ENCODE measurements at regions not wholly inside any gene's neighbourhood (a gene's known extent, or its start where the extent isn't known, plus 50 kb on each side); places are given as distances from the start of the nearest gene placed in this dataset.
"Not testable (repeated sequence)": the region's sequence is repeated elsewhere in the genome, so short reads cannot be mapped to it uniquely, and the experiment has no call there.

DNA sequence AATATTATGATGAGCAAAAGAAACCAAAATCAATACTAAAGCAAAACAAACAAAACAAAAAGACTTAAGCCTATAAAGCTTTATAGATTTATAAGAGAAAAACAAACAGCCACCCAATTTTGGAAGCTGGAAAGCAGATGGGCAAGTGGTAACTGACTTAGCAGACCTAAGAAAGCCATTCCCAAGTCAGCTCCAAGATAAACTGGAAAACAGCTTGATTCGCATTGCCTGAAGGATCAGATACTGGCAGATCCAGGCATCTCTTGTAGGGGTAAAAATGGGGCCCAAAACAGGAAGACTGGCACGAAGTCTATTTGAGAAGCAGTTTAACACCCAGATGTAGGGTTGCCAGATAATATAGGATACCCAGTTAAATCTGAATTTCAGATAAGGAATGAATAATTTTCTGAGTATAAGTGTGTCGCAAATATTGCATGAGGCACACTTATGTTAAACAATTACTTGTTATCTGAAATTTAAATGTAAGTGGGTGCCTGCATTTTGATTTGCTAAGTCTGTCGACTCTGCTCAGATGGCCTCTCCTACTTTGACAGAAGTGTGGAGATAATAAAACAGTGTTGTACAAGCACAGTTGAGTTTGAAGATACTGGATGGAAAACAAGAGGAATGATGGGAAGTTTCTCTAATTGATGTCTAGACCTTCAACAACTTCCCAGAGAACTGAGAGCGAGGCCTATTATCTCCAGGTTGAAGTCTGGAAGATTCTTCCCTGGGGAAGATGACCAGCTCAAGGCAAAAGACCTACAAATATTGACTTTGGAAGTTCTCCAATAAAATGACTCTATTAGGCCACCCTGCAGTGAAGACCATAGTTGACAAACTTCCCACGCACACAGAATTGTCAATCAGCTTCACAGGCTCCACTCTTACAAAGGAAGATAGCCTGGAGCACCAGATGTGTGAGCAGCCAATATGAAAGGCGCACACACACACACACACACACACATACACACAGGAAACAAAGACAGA lies 113.4 kb downstream of the FAM50B start:
- no peak for DNase-seq (ENCODE audit: low spot score)

DNA sequence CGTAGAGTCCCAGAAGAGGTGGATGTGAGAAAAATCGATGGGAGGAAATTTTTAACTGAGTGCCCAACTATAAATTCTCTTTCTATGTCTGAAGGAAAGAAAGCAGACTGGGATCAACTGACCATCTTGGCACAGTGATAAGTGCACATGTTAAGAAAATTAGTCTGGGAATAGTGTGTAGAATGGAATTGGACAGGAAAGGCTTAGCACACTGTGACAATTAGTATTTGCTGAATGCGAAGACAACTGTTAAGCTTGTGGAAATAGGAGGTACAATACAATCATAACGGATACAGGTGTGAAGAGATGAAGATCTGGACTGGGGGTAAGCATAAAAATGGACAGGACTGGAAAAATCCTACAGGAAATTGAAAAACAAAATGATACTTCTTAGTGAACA lies 114.3 kb downstream of the FAM50B start:
- no peak for DNase-seq (ENCODE audit: low spot score)

DNA sequence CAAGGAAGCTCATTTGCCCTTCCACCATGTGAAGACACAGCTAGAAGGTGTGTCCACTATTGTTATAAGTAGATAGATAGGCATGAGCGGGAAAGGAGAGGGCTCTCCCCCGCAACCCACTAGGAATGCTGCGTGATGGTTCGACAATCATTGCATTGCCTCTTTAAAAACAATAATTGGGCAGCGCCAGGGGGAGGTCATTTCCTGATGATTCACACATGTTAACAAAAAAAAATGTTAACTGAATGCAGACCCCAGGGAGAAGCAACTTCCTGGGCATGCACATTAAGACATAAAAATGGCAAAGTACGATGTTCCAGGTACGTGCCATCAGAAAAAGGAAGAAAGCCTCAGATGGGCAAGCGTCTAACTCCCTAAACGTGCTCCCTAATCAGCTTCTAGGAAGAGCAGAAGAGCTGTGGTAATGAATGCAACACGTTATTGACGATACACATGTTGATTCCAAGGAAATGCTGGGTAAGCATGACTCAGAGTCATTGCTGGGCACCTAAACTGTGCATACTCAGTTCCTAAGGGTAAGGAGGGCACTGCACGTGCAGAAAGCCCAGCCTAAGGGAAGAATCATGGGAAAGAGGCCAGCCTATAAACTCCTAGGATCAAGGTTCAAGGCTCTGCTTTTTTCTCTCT lies 113.7 kb downstream of the FAM217A start:
- no peak for DNase-seq (ENCODE audit: low spot score)

DNA sequence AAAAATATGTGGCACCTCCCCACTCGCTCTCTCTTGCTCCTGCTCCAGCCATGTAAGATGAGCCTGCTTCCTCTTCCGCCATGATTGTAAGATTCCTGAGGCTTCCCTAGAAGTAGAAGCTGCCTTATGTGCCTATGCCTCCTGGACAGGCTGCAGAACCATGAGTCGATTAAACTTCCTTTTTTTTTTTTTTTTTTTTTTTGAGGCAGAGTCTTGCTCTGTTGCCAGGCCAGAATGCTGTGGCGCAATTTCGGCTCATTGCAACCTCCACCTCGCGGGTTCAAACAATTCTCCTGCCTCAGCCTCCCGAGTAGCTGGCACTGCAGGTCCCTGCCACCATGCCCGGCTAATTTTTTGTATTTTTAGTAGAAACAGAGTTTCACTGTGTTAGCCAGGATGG lies 112.5 kb downstream of the FAM217A start:
- DNase-seq (ENCODE audit: low spot score) = no peak

DNA sequence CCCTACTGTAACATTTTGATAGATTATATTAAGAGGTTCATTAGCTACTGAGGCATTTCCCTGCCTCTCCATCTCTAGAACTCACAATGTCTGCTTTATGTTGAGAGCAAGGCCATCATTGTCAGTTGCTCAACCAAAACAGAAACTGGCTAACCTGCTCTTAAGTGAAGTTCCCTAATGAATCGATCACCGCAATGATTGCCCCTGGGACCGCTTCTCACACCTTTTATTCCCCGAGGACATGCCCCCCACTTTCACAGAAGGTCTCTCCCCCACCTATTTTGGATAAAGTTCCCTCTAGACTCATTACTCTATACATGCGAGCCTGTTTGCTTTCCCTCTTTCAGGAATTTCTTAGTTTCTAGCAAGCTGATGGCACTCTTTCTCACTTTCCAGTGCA lies 108.8 kb downstream of the FAM217A start:
- DNase-seq (ENCODE audit: low spot score) = no peak

DNA sequence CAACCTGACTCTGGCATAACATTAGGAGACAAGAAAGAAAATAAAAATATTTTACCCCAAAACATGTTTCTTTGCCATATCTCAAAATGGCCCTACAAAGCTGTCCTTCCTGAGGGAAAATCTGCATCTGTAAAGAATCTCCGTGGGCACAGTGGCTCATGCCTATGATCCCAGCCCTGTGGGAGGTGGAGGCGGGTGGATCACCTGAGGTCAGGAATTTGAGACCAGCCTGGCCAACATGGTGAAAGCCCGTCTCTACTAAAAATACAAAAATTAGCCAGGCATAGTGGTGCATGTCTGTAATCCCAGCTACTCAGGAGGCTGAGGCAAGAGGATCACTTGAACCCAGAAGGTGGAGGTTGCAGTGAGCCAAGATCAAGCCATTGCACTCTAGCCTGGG lies 105.8 kb downstream of the FAM217A start:
- DNase-seq (ENCODE audit: low spot score) = not testable (repeated sequence)

DNA sequence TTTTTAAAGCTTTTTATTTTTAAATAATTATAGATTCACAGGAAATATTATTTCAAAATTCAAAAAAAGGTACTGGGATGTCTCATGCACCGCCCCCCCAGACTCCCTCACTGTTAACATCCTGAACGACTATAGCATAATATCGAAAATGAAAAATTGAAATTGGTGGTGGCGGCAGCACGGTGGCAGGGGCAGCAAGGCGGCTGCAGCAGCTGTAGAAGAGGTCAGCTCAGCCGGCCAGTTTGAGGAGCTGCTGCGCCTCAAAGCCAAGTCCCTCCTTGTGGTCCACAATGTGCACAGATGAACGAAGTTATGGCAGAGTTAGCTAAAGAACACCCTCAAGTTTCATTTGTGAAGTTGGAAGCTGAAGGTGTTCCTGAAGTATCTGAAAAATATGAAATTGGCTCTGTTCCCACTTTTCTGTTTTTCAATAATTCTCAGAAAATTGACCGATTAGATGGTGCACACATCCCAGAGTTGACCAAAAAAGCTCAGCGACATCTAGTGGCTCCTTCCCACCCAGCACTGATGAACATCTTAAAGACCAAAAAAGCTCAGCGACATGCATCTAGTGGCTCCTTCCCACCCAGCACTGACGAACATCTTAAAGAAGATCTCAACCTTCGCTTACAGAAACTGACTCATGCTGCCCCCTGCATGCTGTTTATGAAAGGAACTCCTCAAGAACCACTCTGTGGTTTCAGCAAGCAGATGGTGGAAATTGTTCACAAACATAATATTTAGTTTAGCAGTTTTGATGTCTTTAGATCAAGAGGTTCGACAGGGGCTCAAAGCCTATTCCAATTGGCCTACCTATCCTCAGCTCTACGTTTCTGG lies 100.8 kb downstream of the FAM217A start:
- DNase-seq (ENCODE audit: low spot score) = peak; percentile 55

DNA sequence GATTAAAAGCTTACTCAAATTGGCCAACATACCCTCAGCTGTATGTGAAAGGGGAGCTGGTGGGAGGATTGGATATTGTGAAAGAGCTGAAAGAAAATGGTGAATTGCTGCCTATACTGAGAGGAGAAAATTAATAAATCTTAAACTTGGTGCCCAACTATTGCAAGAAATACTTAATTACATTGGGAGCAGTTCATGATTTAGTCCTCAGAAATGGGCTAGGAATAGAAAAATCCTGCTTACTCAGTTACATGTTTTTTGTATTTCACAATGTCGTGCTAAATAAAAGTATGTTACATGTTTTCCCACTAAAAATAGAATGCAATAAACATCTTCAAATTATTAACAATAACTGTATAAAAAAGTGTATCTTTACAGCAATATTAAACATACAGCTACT lies 100.0 kb downstream of the FAM217A start:
- DNase-seq (ENCODE audit: low spot score) = not testable (repeated sequence)

DNA sequence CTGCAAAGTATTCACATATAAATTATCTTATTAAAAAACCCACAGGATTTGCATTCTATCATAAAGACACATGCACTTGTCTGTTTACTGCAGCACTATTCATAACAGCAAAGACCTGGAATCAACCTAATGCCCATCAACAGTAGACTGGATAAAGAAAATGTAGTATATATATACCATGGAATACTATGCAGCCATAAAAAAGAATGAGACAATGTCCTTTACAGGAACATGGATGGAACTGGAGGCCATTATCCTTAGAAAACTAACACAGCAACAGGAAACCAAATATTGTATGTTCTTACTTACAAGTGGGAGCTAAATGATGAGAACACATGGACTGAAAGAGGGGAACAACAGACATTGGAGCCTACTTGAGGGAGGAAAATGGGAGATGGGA lies 97.0 kb downstream of the FAM217A start:
- no peak for DNase-seq (ENCODE audit: low spot score)

DNA sequence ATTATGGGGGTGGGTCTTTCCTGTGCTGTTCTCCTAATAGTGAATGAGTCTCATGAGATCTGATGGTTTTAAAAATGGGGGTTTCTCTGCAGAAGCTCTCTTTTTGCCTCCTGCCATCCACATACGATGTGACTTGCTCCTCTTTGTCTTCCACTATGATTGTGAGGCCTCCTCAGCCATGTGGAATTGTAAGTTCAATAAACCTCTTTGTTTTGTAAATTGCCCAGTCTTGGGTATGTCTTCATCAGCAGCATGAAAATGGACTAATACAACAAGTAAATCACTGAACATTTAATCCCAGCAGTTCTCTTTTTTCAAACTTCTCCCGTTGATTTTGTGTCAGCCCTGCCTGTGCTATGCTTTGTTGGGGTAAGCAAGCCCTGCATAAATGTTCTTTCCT lies 95.2 kb downstream of the FAM217A start:
- DNase-seq (ENCODE audit: low spot score) = no peak

DNA sequence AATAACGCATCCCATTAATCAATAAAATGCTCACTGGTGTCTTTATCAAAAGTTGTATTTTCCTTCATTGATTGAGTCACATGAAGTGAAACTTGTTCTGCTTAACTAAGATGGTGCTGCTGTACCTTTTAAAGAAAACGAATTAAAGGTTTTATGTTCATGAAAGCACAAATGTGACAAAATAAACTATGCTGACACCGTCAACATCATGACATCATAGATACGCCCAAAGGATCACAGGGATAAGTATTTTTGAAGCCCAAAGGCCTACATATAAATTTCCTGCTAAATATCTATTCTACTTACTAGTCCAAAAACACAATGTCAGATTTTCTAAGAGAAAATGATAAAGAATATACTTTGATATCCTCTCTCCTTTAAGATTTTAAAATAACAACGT lies 94.4 kb downstream of the FAM217A start:
- no peak for DNase-seq (ENCODE audit: low spot score)

DNA sequence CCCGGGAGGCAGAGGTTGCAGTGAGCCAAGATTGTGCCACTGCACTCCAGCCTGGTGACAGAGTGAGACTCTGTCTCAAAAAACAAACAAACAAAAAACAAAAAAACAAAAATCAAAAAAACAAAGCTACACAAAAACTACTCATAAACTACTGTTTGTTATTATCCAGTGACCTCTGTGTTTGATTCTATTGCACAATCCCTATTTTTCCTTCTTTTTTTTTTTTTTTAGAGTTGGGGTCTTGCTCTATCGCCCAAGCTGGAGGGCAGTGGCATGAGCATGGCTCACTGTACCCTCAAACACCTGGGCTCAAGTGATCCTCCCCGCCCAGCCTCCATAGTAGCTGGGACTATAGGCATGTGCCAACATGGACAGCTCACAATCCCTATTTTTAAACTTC lies 92.7 kb downstream of the FAM217A start:
- no peak for DNase-seq (ENCODE audit: low spot score)

DNA sequence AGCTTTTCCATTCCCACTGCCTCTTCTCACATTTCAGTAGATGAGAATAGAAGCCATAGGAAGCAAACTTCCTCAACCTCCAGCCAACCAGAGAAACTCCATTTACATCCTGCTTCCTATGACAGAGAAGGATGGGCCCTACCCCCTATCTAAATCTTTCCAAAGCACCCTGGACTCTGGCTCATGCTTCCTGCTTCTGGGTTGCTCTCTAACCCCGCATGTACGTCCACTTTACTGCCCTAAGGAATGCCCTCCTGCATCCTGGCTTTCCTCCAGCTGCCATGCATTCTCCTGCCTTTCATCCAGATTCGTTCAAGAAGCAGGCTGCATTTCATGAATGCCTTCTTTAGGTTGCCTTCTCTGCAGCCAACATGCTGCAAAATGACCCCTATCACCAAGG lies 91.9 kb downstream of the FAM217A start:
- DNase-seq (ENCODE audit: low spot score) = no peak

DNA sequence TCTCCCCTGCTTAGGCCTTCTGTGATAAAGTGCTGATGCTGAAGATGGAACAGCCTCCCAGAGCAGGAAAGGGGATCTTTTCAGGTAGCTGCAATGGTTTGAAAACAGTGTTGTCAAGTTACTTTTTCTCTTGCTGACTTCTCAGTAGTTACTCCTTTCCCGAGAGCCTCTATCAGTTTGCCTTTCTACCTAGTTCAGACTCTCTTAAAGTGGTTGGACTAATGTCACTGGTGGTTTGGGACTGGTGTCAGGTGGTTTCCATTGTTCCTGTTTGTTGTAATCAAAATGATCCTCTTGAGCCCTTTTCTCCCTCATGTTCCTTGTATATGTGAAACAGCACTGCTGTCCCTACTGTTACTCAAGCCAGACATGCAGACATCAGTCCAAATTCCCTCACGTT lies 91.4 kb downstream of the FAM217A start:
- DNase-seq (ENCODE audit: low spot score) = no peak

DNA sequence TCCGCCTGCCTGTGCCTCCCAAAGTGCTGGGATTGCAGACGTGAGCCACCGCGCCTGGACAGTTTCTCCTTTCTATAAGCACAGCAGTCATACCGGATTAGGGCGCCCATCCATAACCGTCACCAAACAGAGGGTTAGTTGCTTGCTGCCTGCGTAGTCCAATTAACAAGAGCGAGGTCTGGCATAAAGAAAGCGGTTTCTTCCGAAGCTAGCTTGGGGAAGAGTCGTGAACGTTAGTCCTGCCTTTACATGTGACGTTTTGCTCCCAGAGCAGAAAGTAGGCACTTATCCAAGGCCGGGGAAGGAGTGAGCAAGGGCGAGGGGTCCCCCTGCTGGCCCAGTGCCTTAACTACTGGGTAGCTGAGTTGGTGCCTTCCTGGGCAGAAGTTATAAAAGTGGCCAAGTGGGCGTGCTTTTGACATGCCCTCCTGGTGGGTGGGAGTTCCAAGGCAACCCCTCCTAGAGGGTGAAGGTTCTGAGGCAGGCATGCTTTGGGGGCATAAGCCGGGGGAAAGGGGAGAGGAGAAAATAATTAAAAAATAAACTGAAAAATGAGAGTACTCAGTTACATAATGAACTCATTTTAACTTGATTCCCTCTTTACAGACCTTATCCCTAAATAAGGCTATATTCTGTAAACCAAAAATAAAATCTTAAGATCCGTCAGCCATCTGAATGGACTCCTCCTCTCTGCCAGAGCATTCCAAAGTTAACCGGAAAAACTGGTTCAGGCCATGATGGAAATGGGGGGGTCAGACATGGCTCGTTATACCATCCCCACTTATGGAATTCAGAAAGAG lies 88.0 kb downstream of the FAM217A start:
- DNase-seq (ENCODE audit: low spot score) = peak; percentile 63

DNA sequence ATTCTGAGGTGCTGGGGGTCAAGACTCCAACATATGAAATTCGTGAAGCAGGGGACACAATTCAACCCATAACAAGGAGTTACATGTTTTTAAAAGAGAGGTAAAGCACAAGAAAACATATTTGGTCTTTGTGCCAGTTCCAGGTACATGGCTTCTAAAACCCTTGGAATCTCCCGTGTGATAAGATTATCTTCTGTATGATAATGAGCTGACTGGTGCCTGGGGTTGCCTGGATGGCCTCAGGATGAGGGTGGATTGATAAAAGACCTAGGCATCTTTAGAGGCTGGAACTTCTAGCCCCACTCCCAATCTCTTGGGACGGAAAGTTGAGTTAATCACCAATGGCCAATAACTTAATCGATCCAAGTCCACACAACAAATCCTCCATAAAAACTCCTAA lies 87.0 kb downstream of the FAM217A start:
- DNase-seq (ENCODE audit: low spot score) = no peak

DNA sequence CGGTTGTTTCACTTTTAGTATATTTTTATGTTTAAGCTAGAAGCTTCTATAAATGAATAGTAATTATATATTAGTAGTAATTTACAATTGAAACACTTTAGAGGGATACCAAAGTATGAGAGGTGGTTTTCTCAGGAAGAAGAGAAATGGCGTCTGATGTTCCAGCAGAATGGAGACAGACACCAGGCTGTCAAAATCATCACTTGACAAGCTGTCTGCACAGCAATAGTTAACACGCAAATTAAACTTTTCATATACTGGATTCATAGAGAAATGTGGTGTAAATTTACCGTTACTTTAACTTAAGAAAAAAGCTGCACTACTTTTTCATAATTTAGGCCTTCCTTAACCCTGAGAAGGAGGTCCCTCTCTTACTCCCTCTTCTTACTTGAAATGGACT lies 82.6 kb downstream of the FAM217A start:
- DNase-seq (ENCODE audit: low spot score) = no peak

DNA sequence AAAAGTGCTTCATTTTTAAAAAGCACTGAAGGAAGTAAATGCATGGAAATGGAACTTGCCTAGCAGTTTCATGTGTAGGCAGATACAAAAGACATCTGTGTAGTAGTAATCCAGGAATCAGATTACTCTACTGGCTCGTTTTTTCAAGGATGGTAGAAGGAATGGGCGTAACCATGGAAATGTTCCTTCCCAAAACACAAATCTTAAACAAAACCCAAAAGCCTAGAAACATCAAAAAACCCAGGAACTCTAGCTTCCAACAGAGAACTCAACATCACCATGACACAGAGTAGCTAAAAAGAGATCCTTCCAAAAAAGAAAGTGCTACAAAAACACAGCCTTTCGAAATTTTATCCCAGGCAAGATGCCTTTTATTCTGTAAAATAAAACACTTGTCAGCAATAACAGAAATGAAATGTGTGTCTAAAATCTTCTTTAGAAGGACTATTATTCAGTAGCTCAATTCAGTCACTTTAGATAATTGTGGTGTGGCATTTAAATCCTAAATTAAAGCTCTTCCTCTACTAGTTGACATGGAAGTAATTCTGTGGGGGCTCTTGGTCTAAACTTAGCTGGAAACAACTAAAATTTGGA lies 81.7 kb downstream of the FAM217A start:
- DNase-seq (ENCODE audit: low spot score) = no peak

DNA sequence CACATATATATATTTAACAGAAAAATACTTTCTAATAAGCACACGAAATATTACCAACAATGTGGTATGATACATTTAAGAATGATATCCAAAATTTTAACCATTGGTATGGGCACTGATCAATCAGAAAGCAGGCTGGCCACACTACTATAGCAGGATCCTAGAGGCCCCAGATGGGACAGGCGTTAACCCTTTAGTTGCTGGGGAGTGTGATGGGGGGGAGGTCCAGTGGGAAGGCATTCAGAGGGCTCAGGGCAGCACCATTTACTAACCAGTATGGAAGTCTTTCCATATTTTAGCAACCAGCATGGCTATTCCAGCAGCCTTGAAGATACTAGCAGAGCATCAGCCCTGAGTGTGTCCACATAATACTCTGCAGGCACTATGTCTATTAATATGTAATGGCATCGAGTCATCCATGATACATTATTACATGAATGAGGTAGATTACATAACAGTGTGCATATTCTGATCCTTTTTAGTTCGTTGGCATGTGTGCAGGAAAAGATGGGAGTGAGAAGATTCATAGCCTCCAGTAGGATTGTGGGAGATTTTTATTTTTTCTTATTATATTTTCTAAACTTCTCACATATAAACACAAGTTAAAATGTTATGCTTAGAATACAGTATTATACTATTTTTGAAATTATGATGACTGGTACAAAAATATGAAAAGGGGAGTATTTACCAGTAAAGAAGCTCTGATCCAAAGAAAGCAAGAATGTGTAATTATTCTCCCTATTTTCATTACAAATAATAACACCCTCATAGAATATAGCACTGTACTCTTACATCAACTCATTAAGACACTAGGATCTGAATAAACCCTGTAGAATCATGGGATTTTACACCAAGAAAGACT lies 78.9 kb downstream of the FAM217A start:
- no peak for DNase-seq (ENCODE audit: low spot score)

DNA sequence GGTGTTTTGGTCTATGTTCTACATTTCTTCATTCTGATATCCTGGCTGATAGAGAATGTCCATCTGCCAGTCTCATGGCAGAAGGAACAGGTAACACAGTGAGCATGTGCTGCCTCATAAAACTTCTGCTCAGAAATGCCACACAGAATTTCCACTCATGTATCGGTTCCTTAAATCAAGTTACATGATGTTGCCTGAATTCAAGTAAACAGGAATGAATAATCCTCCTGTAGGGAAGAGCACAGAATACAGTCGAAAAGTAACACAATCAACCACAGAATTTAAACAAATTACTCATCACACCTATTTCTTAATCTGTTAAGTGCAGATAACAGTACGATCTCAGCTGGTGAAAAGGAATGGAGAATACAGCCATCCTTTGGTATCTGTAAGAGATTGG lies 74.7 kb downstream of the FAM217A start:
- no peak for DNase-seq (ENCODE audit: low spot score)
